ENCODE measurements at regions not wholly inside any gene's neighbourhood (a gene's known extent, or its start where the extent isn't known, plus 50 kb on each side); places are given as distances from the start of the nearest gene placed in this dataset.

GRCh38 chr9:81420024-81420423 lies 269.3 kb downstream of the TLE1 start:
- no peak overlapping the region for H3K4me3 Mint-ChIP-seq (ENCODE audit: unreplicated experiment)
- ChIA-PET CTCF (no interaction called here), POLR2A (interaction anchor here (0.8 kb wide), 2 partner anchors 14 to 129 kb away, joined by 3 read pairs; no protein-coding TSS in a partner anchor)
- H3K36me3 Mint-ChIP-seq (ENCODE audit: insufficient read depth, unreplicated experiment), result no peaks in the 10 kb centered on the region
- TF ChIP-seq CTCF (IDR thresholded peaks at IDR 0.05; ENCODE audit: unreplicated experiment), result no peak
- BruUV-seq (replicated peaks), result no TSS peak
- H3K27ac Mint-ChIP-seq (ENCODE audit: low read depth, unreplicated experiment), result no peak overlapping the region
- intact Hi-C loops (cut with micrococcal nuclease), result no loop called here
- no peaks in the 10 kb centered on the region for H3K4me1 Mint-ChIP-seq (ENCODE audit: insufficient read depth, unreplicated experiment)
- no peaks in the 10 kb centered on the region for H3K27me3 Mint-ChIP-seq (ENCODE audit: insufficient read depth, unreplicated experiment)
- no peaks in the 10 kb centered on the region for H3K9me3 Mint-ChIP-seq (ENCODE audit: unreplicated experiment)
- no peak for DNase-seq (ENCODE audit: unreplicated experiment)

GRCh38 chr9:81417941-81418340 lies 271.4 kb downstream of the TLE1 start:
- no peaks in the 10 kb centered on the region for H3K27me3 Mint-ChIP-seq (ENCODE audit: insufficient read depth, unreplicated experiment)
- no peaks in the 10 kb centered on the region for H3K36me3 Mint-ChIP-seq (ENCODE audit: insufficient read depth, unreplicated experiment)
- H3K9me3 Mint-ChIP-seq (ENCODE audit: unreplicated experiment), result no peaks in the 10 kb centered on the region
- intact Hi-C loops (cut with micrococcal nuclease), result no loop called here
- TF ChIP-seq CTCF (IDR thresholded peaks at IDR 0.05; ENCODE audit: unreplicated experiment), result no peak
- CTCF ChIA-PET, result no interaction called here
- POLR2A ChIA-PET, result interaction anchor here (1.5 kb wide), 1 partner anchor 13 kb away, joined by 4 read pairs; no protein-coding TSS in a partner anchor
- no peak overlapping the region for H3K4me3 Mint-ChIP-seq (ENCODE audit: unreplicated experiment)
- no TSS peak for BruUV-seq (replicated peaks)
- H3K27ac Mint-ChIP-seq (ENCODE audit: low read depth, unreplicated experiment), result no peak overlapping the region
- no peak for DNase-seq (ENCODE audit: unreplicated experiment)
- H3K4me1 Mint-ChIP-seq (ENCODE audit: insufficient read depth, unreplicated experiment), result no peaks in the 10 kb centered on the region

- Mint-ChIP-seq H3K4me3 (ENCODE audit: unreplicated experiment) (no peak overlapping the region), H3K27ac (ENCODE audit: low read depth, unreplicated experiment) (no peak overlapping the region), H3K36me3 (ENCODE audit: insufficient read depth, unreplicated experiment) (no peaks in the 10 kb centered on the region), H3K4me1 (ENCODE audit: insufficient read depth, unreplicated experiment) (no peaks in the 10 kb centered on the region), H3K9me3 (ENCODE audit: unreplicated experiment) (no peaks in the 10 kb centered on the region), H3K27me3 (ENCODE audit: insufficient read depth, unreplicated experiment) (no peaks in the 10 kb centered on the region)
- intact Hi-C loops (cut with micrococcal nuclease), result no loop called here
- no peak for TF ChIP-seq CTCF (IDR thresholded peaks at IDR 0.05; ENCODE audit: unreplicated experiment)
- CTCF ChIA-PET, result no interaction called here
- DNase-seq (ENCODE audit: unreplicated experiment), result no peak
- no TSS peak for BruUV-seq (replicated peaks)
- POLR2A ChIA-PET, result interaction anchor here (1.5 kb wide), 1 partner anchor 14 kb away, joined by 4 read pairs; no protein-coding TSS in a partner anchor
Observed at GRCh38 chr9:81417299-81417675, 272.1 kb downstream of the TLE1 start.

GRCh38 chr9:81416476-81417298 lies 272.7 kb downstream of the TLE1 start:
- Mint-ChIP-seq H3K36me3 (ENCODE audit: insufficient read depth, unreplicated experiment) (no peaks in the 10 kb centered on the region), H3K9me3 (ENCODE audit: unreplicated experiment) (no peaks in the 10 kb centered on the region), H3K27ac (ENCODE audit: low read depth, unreplicated experiment) (no peak overlapping the region), H3K27me3 (ENCODE audit: insufficient read depth, unreplicated experiment) (no peaks in the 10 kb centered on the region), H3K4me1 (ENCODE audit: insufficient read depth, unreplicated experiment) (no peaks in the 10 kb centered on the region), H3K4me3 (ENCODE audit: unreplicated experiment) (no peak overlapping the region)
- ChIA-PET POLR2A (interaction anchor here (1.5 kb wide), 1 partner anchor 15 kb away, joined by 4 read pairs; no protein-coding TSS in a partner anchor), CTCF (no interaction called here)
- TF ChIP-seq CTCF (IDR thresholded peaks at IDR 0.05; ENCODE audit: unreplicated experiment), result no peak
- no TSS peak for BruUV-seq (replicated peaks)
- DNase-seq (ENCODE audit: unreplicated experiment), result no peak
- intact Hi-C loops (cut with micrococcal nuclease), result no loop called here

Data from MCF 10A (cell line).